ENCODE measurements at regions not wholly inside any gene's neighbourhood (a gene's known extent, or its start where the extent isn't known, plus 50 kb on each side); places are given as distances from the start of the nearest gene placed in this dataset.

GRCh38 chr3:5344707-5345106 lies 157.2 kb downstream of the EDEM1 start:
- Mint-ChIP-seq H3K4me3 (no peak overlapping the region), H3K27me3 (peaks cover 3% of the 10 kb centered on the region), H3K27ac (no peak overlapping the region), H3K9me3 (peaks cover 2% of the 10 kb centered on the region), H3K4me1 (ENCODE audit: low read depth) (no peaks in the 10 kb centered on the region), H3K36me3 (ENCODE audit: low read depth) (no peaks in the 10 kb centered on the region)
- TF ChIP-seq, protein P1, sequence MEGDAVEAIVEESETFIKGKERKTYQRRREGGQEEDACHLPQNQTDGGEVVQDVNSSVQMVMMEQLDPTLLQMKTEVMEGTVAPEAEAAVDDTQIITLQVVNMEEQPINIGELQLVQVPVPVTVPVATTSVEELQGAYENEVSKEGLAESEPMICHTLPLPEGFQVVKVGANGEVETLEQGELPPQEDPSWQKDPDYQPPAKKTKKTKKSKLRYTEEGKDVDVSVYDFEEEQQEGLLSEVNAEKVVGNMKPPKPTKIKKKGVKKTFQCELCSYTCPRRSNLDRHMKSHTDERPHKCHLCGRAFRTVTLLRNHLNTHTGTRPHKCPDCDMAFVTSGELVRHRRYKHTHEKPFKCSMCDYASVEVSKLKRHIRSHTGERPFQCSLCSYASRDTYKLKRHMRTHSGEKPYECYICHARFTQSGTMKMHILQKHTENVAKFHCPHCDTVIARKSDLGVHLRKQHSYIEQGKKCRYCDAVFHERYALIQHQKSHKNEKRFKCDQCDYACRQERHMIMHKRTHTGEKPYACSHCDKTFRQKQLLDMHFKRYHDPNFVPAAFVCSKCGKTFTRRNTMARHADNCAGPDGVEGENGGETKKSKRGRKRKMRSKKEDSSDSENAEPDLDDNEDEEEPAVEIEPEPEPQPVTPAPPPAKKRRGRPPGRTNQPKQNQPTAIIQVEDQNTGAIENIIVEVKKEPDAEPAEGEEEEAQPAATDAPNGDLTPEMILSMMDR (IDR thresholded peaks at IDR 0.05): no peak
- ChIA-PET POLR2A (no interaction called here), CTCF (no interaction called here)
- intact Hi-C loops (cut with micrococcal nuclease): no loop called here
- DNase-seq (no peak), ATAC-seq (no peak)

DNA sequence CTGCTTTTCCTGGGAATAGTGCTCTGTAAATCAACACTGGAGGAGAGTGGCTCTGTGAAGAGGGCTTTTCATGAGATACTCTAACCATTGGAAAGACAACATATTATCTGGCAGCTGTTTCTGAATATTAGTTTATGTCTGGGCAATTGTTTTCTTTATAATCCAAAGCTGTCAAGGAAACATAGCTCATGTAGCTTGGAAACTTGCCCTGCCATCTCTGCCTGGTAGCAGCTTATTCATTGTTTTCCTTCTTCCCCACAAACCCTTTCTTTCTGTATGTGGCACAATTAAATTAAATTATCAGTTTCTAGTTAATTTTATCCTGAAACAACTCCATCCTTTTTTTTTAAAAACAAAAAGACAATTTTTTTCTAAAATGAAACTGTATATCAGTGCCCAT lies 160.0 kb downstream of the EDEM1 start:
- Mint-ChIP-seq H3K27me3 (peaks cover 5% of the 10 kb centered on the region), H3K4me3 (no peak overlapping the region), H3K4me1 (ENCODE audit: low read depth) (no peaks in the 10 kb centered on the region), H3K9me3 (peaks cover 2% of the 10 kb centered on the region), H3K27ac (no peak overlapping the region), H3K36me3 (ENCODE audit: low read depth) (no peaks in the 10 kb centered on the region)
- ATAC-seq (no peak), DNase-seq (no peak)
- ChIA-PET CTCF (interaction anchor here (1.0 kb wide), 1 partner anchor 15 kb away, joined by 5 read pairs; no protein-coding TSS in a partner anchor), POLR2A (no interaction called here)
- TF ChIP-seq, protein P1 (IDR thresholded peaks at IDR 0.05): no peak
- intact Hi-C loops (cut with micrococcal nuclease): no loop called here

DNA sequence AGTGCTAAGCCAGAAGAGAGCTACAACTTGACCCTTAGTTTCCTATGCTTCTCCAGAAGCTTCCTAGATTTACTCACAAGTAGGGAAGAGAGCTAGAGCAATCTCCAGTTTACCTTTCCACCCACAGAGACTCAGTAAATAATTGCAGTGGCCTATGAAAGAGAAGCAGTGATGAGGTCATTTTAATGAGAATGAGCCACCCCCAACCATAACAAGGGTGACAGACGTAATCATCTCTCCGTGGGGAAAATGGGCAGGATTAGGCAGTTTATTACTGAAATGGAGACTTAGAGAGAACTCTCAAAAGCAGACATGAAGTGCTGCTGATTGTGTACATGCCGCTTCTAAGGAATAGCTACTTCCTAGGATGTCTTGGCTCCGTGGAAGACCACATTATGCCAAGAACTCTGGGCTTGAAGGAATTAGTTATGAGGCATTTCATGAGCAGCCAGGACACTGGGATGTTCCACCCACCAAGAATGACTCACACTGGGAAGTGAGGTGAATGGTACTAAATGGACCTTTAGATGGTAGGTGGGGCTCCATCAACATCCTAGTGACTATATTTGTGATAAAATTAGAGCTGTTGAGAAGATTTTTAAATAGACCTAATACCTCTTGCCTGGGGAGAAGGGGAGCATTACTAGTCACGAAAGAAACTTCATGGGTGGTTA lies 160.9 kb downstream of the EDEM1 start:
- peaks cover 2% of the 10 kb centered on the region for H3K9me3 Mint-ChIP-seq
- no peak overlapping the region for H3K4me3 Mint-ChIP-seq
- H3K36me3 Mint-ChIP-seq (ENCODE audit: low read depth): no peaks in the 10 kb centered on the region
- ATAC-seq (no peak), DNase-seq (no peak)
- peaks cover 5% of the 10 kb centered on the region for H3K27me3 Mint-ChIP-seq
- POLR2A ChIA-PET: no interaction called here
- TF ChIP-seq, protein P1 (IDR thresholded peaks at IDR 0.05): no peak
- CTCF ChIA-PET: no interaction called here
- H3K4me1 Mint-ChIP-seq (ENCODE audit: low read depth): no peaks in the 10 kb centered on the region
- no peak overlapping the region for H3K27ac Mint-ChIP-seq
- intact Hi-C loops (cut with micrococcal nuclease): no loop called here

DNA sequence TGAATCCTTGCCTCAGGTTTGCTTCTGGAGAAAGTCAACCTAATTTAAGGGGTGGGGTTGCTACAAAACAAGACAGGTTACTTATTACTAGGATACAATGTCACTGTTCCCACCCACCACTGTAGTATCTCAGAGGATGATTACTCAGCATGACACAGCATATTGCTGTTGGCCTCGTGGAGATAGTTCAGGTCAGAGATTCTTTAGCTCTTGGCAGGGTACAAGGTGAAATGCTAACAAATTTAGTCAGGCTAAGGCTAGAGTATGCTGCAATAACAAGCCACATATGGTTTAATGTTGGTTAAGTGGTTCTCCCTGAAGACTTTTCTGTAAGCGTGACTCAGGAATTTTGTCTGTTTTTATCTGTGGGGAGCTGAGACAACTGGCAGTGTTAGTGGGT lies 161.8 kb downstream of the EDEM1 start:
- Mint-ChIP-seq H3K27ac (no peak overlapping the region), H3K36me3 (ENCODE audit: low read depth) (no peaks in the 10 kb centered on the region), H3K4me1 (ENCODE audit: low read depth) (no peaks in the 10 kb centered on the region), H3K27me3 (peaks cover 5% of the 10 kb centered on the region), H3K9me3 (peaks cover 2% of the 10 kb centered on the region), H3K4me3 (no peak overlapping the region)
- TF ChIP-seq, protein P1 (IDR thresholded peaks at IDR 0.05): no peak
- ChIA-PET POLR2A (no interaction called here), CTCF (no interaction called here)
- DNase-seq (no peak), ATAC-seq (no peak)
- intact Hi-C loops (cut with micrococcal nuclease): no loop called here

DNA sequence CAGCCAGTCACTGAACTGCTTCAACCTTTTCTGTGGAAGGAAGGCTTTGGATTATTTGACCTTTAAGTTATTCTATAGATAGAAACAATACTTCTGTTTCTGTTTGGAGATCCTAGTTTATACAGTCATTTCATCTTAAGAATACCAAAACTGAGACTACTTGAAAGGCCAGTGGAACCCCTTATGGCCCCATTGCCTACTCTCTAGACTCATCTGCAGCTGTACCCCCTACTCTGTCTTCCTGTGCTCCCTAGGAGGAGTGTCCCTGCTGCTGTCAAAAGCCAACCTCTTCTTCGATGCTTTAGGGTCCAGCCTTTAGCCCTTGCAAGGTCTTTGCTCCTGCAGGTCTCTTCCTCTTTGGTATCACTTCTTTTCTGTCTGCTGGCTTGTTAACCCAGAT lies 169.6 kb downstream of the EDEM1 start:
- DNase-seq (no peak), ATAC-seq (no peak)
- Mint-ChIP-seq H3K27me3 (peaks cover 5% of the 10 kb centered on the region), H3K36me3 (ENCODE audit: low read depth) (no peaks in the 10 kb centered on the region), H3K4me3 (no peak overlapping the region), H3K4me1 (ENCODE audit: low read depth) (no peaks in the 10 kb centered on the region), H3K27ac (no peak overlapping the region), H3K9me3 (peaks cover 10% of the 10 kb centered on the region)
- TF ChIP-seq, protein P1 (IDR thresholded peaks at IDR 0.05): no peak
- ChIA-PET POLR2A (no interaction called here), CTCF (no interaction called here)
- intact Hi-C loops (cut with micrococcal nuclease): no loop called here
